HFFc6 (cell line): ENCODE measurements at regions not wholly inside any gene's neighbourhood (a gene's known extent, or its start where the extent isn't known, plus 50 kb on each side); places are given as distances from the start of the nearest gene placed in this dataset.

Source experiments
- DNase-seq: peaks from one replicate; pipeline ENCODE4 v3.0.0-alpha.2; 2018
- H3K27ac Mint-ChIP-seq: 2 replicates; pipeline ENCODE4 v1.8.0; 2020; ENCODE audit warnings: mild to moderate bottlenecking, mixed read lengths
- H3K27me3 Mint-ChIP-seq: 2 replicates; pipeline ENCODE4 v1.8.0; 2021; ENCODE audit warnings: mild to moderate bottlenecking, moderate library complexity, mixed read lengths; ENCODE audit not compliant: insufficient read depth
- H3K36me3 Mint-ChIP-seq: 2 replicates; pipeline ENCODE4 v1.8.0; 2021; ENCODE audit warnings: low read depth, mixed read lengths
- H3K4me1 Mint-ChIP-seq: 2 replicates; pipeline ENCODE4 v1.8.0; 2020; ENCODE audit warnings: low read depth, mixed read lengths
- H3K4me3 Mint-ChIP-seq: 2 replicates; pipeline ENCODE4 v1.8.0; 2020; ENCODE audit warnings: mild to moderate bottlenecking, moderate library complexity, mixed read lengths
- H3K9me3 Mint-ChIP-seq: 2 replicates; pipeline ENCODE4 v1.8.0; 2020; ENCODE audit warnings: mild to moderate bottlenecking, mixed read lengths
- CTCF ChIP-seq: fragments of 200-600 bp; sonication (generic); IDR thresholded peaks from 2 replicates; pipeline ENCODE4 v1.5.0; 2021; ENCODE audit warnings: antibody characterized with exemption, mild to moderate bottlenecking

GRCh38 chr18:66143029-66143428 lies 392.2 kb downstream of the CDH7 start:
- Mint-ChIP-seq H3K9me3 (peaks cover 41% of the 10 kb centered on the region), H3K36me3 (no peaks in the 10 kb centered on the region)
- TF ChIP-seq CTCF = no peak

DNA sequence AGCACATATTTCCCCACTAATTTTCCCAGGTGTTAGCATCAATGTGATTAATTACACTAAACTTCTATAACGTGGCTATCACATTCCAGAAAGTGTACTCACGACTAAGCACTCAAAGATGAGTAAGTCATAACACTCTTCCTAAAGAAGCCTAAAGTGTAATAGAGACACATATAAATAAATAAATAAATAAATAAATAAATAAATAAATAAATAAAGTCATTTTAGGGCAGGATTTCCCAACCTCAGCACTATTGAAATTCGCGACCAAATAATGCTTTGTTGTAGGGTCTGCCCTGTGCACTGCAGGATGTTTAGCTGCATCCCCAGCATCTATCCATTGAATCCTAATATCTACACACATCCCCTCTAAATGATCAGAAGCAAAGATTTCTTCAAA lies 390.9 kb downstream of the CDH7 start:
- no peak for TF ChIP-seq CTCF
- Mint-ChIP-seq H3K4me1 (no peaks in the 10 kb centered on the region), H3K27me3 (no peaks in the 10 kb centered on the region), H3K27ac (no peak overlapping the region), H3K9me3 (peaks cover 32% of the 10 kb centered on the region), H3K4me3 (no peak overlapping the region), H3K36me3 (no peaks in the 10 kb centered on the region)
- no peak for DNase-seq

More at GRCh38 chr18:66143029-66143428, 392.2 kb downstream of the CDH7 start:
- no peak for DNase-seq
- Mint-ChIP-seq H3K27ac (no peak overlapping the region), H3K27me3 (no peaks in the 10 kb centered on the region), H3K4me1 (no peaks in the 10 kb centered on the region), H3K4me3 (no peak overlapping the region)

DNA sequence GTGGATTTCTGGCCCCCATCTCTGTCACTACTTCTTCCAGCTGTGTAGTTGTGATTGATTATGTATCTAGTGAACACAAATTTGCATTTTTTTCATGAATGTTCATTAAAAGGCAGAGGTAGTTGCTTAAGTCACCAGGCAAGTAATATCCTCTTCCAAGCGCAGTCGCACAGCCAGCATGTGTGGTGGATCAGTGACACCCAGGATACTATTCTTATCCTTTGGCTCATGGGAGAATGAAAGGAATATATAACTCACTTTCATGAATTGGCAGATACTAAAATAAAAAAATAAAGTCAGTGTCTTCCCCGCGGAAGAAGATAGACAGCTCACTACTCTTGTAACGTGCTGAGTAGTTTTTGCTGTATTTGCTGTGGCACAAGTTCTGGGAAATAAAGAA lies 387.8 kb downstream of the CDH7 start:
- Mint-ChIP-seq H3K27ac (no peak overlapping the region), H3K4me1 (no peaks in the 10 kb centered on the region), H3K9me3 (peaks cover 33% of the 10 kb centered on the region), H3K27me3 (no peaks in the 10 kb centered on the region), H3K36me3 (no peaks in the 10 kb centered on the region), H3K4me3 (no peak overlapping the region)
- TF ChIP-seq CTCF = no peak
- no peak for DNase-seq

GRCh38 chr18:66136039-66136438 lies 385.2 kb downstream of the CDH7 start:
- no peaks in the 10 kb centered on the region for H3K27me3 Mint-ChIP-seq
- no peak overlapping the region for H3K4me3 Mint-ChIP-seq
- no peak for DNase-seq
- H3K4me1 Mint-ChIP-seq = no peaks in the 10 kb centered on the region
- H3K27ac Mint-ChIP-seq = no peak overlapping the region
- no peak for TF ChIP-seq CTCF
- no peaks in the 10 kb centered on the region for H3K36me3 Mint-ChIP-seq
- H3K9me3 Mint-ChIP-seq = peaks cover 29% of the 10 kb centered on the region

GRCh38 chr18:66129248-66129647 lies 378.4 kb downstream of the CDH7 start:
- no peak for TF ChIP-seq CTCF
- H3K9me3 Mint-ChIP-seq = peaks cover 52% of the 10 kb centered on the region
- H3K4me3 Mint-ChIP-seq = no peak overlapping the region
- H3K4me1 Mint-ChIP-seq = no peaks in the 10 kb centered on the region
- H3K27ac Mint-ChIP-seq = no peak overlapping the region
- H3K36me3 Mint-ChIP-seq = peaks cover 5% of the 10 kb centered on the region; the same call in 1 of the 2 replicates
- DNase-seq = no peak
- no peaks in the 10 kb centered on the region for H3K27me3 Mint-ChIP-seq

DNA sequence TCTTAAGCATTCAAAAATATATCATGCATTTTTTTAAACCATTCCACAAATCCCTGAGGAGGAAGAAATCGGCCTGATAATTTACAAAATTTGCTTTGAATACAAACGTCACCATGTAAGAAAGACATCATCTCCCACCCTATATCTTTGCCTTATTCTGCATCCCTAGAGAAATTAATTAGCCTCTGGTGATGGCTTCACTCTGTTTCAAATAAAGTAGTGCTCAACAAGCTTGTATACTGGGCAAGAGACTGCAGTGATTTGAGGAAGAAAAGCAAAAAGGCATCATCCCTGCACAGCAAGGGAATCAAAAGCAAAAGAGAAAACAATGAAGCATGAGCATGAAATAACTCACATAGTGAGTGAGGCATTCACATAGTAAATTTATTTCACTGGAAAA lies 375.5 kb downstream of the CDH7 start:
- Mint-ChIP-seq H3K4me1 (no peaks in the 10 kb centered on the region), H3K9me3 (peaks cover 39% of the 10 kb centered on the region), H3K36me3 (peaks cover 5% of the 10 kb centered on the region; the same call in 1 of the 2 replicates), H3K27me3 (no peaks in the 10 kb centered on the region; the same call in 1 of the 2 replicates), H3K27ac (no peak overlapping the region), H3K4me3 (no peak overlapping the region)
- no peak for TF ChIP-seq CTCF
- no peak for DNase-seq
